MM.1S (cell line): ENCODE measurements at regions not wholly inside any gene's neighbourhood (a gene's known extent, or its start where the extent isn't known, plus 50 kb on each side); places are given as distances from the start of the nearest gene placed in this dataset.
A peak's percentile ranks its signal among the peaks of the same experiment; 100 is the strongest.

Experiments
- DNase-seq: peaks from one replicate; pipeline ENCODE4 v3.0.0-alpha.2; 2015
- H2AFZ ChIP-seq: fragments of 300-600 bp; sonication (generic); 2 replicates; pipeline ENCODE4 v1.6.0; 2016; ENCODE audit warnings: antibody characterized with exemption, low read length
- H3F3A ChIP-seq: fragments of 300-600 bp; sonication (generic); 2 replicates; pipeline ENCODE4 v1.6.1; 2016; ENCODE audit warnings: mild to moderate bottlenecking, antibody characterized with exemption, low read length, moderate library complexity, mixed read lengths; ENCODE audit not compliant: insufficient read depth
- H3K27ac ChIP-seq: fragments of 300-600 bp; sonication (generic); 2 replicates; pipeline ENCODE4 v1.5.1; 2016; ENCODE audit warnings: mild to moderate bottlenecking, low read length
- H3K27me3 ChIP-seq: fragments of 300-600 bp; sonication (generic); replicated peaks from 2 replicates; pipeline ENCODE4 v1.6.0; 2016; ENCODE audit warnings: low read length; ENCODE audit not compliant: insufficient read depth
- H3K36me3 ChIP-seq: fragments of 300-600 bp; sonication (generic); replicated peaks from 2 replicates; pipeline ENCODE4 v1.6.1; 2016; ENCODE audit warnings: mild to moderate bottlenecking, low read length, mixed read lengths; ENCODE audit not compliant: insufficient read depth
- H3K4me1 ChIP-seq: fragments of 300-600 bp; sonication (generic); 2 replicates; pipeline ENCODE4 v1.6.1; 2016; ENCODE audit warnings: low read length, mixed read lengths
- H3K4me2 ChIP-seq: fragments of 300-600 bp; sonication (generic); 2 replicates; pipeline ENCODE4 v1.6.0; 2016; ENCODE audit warnings: low read depth, low read length
- H3K4me3 ChIP-seq: fragments of 300-600 bp; sonication (generic); 2 replicates; pipeline ENCODE4 v1.5.1; 2016; ENCODE audit warnings: low read length, mixed read lengths
- H3K79me2 ChIP-seq: fragments of 300-600 bp; sonication (generic); 2 replicates; pipeline ENCODE4 v1.6.1; 2016; ENCODE audit warnings: mixed run types, low read length, mixed read lengths
- H3K9ac ChIP-seq: fragments of 300-600 bp; sonication (generic); 2 replicates; pipeline ENCODE4 v1.6.1; 2016; ENCODE audit warnings: low read length, mixed read lengths
- H3K9me2 ChIP-seq: fragments of 300-600 bp; sonication (generic); replicated peaks from 2 replicates; pipeline ENCODE4 v1.6.1; 2016; ENCODE audit warnings: mild to moderate bottlenecking, low read length, mixed read lengths; ENCODE audit not compliant: insufficient read depth
- H3K9me3 ChIP-seq: fragments of 300-600 bp; sonication (generic); replicated peaks from 2 replicates; pipeline ENCODE4 v1.6.1; 2016; ENCODE audit warnings: mild to moderate bottlenecking, low read length, mixed read lengths; ENCODE audit not compliant: insufficient read depth
- H4K20me1 ChIP-seq: fragments of 300-600 bp; sonication (generic); 2 replicates; pipeline ENCODE4 v1.6.1; 2016; ENCODE audit warnings: mild to moderate bottlenecking, low read length, moderate library complexity, mixed read lengths; ENCODE audit not compliant: insufficient read depth
- EZH2 ChIP-seq: fragments of 300-600 bp; sonication (generic); optimal IDR thresholded peaks from 2 replicates; pipeline ENCODE3; 2017; ENCODE audit warnings: low read depth, mild to moderate bottlenecking, antibody characterized with exemption, low read length, mixed read lengths
- EZH2phosphoT487 ChIP-seq: fragments of 300-600 bp; sonication (generic); IDR thresholded peaks from 2 replicates; pipeline ENCODE4 v1.6.1; 2018; ENCODE audit warnings: antibody characterized with exemption, low read length
- TF ChIP-seq, protein P1 (sequence below): fragments of 300-600 bp; sonication (generic); IDR thresholded peaks from 2 replicates; pipeline ENCODE4 v1.5.1; 2016; ENCODE audit warnings: antibody characterized with exemption, low read length, mixed read lengths

DNA sequence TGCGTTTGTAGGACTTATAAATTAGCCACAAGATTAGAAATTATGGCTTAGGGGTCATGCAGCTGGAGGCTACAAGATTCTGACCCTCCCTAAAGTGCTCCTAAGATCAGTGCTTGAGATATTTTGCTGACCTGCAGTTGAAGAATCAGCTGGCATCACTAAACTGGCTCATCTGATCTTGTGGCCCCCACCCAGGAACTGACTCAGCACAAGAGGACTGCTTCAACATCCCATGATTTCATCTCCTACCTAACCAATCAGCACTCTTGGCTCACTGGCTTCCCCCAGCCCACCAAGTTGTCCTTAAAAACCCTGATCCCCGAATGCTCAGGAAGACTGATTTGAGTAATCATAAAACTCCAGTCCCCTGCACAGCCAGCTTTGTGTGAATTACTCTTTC, 86.4 kb upstream of the ERCC4 start:
- no peak for TF ChIP-seq EZH2
- no peak for TF ChIP-seq EZH2phosphoT487
- TF ChIP-seq, protein P1, sequence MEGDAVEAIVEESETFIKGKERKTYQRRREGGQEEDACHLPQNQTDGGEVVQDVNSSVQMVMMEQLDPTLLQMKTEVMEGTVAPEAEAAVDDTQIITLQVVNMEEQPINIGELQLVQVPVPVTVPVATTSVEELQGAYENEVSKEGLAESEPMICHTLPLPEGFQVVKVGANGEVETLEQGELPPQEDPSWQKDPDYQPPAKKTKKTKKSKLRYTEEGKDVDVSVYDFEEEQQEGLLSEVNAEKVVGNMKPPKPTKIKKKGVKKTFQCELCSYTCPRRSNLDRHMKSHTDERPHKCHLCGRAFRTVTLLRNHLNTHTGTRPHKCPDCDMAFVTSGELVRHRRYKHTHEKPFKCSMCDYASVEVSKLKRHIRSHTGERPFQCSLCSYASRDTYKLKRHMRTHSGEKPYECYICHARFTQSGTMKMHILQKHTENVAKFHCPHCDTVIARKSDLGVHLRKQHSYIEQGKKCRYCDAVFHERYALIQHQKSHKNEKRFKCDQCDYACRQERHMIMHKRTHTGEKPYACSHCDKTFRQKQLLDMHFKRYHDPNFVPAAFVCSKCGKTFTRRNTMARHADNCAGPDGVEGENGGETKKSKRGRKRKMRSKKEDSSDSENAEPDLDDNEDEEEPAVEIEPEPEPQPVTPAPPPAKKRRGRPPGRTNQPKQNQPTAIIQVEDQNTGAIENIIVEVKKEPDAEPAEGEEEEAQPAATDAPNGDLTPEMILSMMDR: no peak
- H3K9me3 ChIP-seq: no peaks in the 10 kb centered on the region
- DNase-seq: no peak
- no peak overlapping the region for H3K27ac ChIP-seq
- H3K9ac ChIP-seq: no peak overlapping the region
- no peaks in the 10 kb centered on the region for H3K27me3 ChIP-seq
- H3K79me2 ChIP-seq: no peaks in the 10 kb centered on the region
- H3K4me2 ChIP-seq: no peak overlapping the region
- H3F3A ChIP-seq: no peaks in the 10 kb centered on the region; the same call in none of the 2 replicates
- H3K36me3 ChIP-seq: no peaks in the 10 kb centered on the region
- no peaks in the 10 kb centered on the region for H4K20me1 ChIP-seq
- H2AFZ ChIP-seq: no peak overlapping the region
- H3K9me2 ChIP-seq: no peaks in the 10 kb centered on the region
- peaks cover 23% of the 10 kb centered on the region for H3K4me1 ChIP-seq
- no peak overlapping the region for H3K4me3 ChIP-seq

DNA sequence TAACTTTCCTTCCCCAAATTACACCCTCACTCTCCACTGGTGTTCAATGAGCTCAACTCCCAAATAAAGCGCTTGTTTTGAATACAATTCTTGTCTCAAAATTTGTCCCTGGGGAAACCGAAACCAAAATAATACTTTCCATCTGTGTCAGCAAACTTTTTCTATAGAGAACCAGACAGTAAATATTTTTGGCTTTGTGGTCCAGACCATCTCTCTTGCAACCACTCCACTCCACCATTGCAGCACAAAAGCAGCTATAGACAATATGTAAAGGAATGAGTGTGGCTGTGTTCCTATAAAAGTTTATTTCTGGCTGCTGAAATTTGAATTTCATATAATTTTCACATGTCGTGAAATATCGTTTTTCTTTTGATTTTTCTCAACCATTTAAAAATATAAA, 84.6 kb upstream of the ERCC4 start:
- Histone ChIP-seq H3K4me1 (peaks cover 23% of the 10 kb centered on the region), H3K9me3 (no peaks in the 10 kb centered on the region), H3K9ac (no peak overlapping the region), H3K79me2 (no peaks in the 10 kb centered on the region), H3K4me2 (peak overlapping the region; percentile 36; the same call in 1 of the 2 replicates), H2AFZ (no peak overlapping the region), H3K27me3 (no peaks in the 10 kb centered on the region), H3K27ac (no peak overlapping the region), H3K4me3 (no peak overlapping the region), H3K9me2 (no peaks in the 10 kb centered on the region), H4K20me1 (no peaks in the 10 kb centered on the region), H3K36me3 (no peaks in the 10 kb centered on the region), H3F3A (no peaks in the 10 kb centered on the region; the same call in none of the 2 replicates)
- TF ChIP-seq, protein P1: no peak
- TF ChIP-seq EZH2phosphoT487 (no peak), EZH2 (no peak)
- peak; percentile 85 for DNase-seq

DNA sequence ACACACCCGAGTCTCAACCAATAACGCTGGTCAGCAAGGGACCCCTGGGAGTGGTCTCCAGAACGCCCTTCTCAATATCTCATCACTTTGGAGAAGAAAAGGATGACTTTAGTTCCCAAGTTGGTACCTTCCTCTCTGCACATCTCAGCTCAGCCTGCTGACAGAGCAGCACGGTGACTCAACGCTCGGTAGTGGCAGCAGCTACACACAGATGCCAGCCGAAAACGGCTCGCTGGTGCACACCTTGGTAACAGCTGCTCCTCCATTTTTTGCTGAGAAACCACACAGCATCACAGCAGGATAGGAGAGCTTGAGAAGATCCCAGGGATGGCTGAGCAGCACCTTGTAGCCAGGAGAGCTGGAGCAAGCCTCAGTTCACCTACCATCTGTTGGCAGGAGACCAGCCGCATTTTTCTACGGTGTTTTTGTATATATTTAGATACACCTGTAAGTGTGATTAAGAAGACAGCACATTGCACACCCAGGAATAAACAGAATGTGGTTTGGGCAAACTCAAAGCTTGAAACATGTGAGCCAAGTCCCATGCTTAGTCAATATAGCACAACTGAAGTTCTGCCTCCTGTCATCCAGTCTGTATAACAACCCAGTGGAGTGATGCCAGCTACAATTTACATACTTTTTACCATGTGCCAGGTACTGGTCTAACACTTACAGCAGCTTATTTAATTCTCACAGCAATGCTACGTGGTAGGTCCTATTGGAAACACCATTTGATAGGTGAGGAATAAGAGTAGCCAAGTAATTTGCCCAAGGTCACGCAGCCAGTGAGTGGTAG, 83.8 kb upstream of the ERCC4 start:
- H2AFZ ChIP-seq: no peak overlapping the region
- H3K9ac ChIP-seq: no peak overlapping the region
- H3K27me3 ChIP-seq: no peaks in the 10 kb centered on the region
- TF ChIP-seq EZH2: no peak
- TF ChIP-seq, protein P1: no peak
- no peak for TF ChIP-seq EZH2phosphoT487
- no peak overlapping the region for H3K4me3 ChIP-seq
- H3F3A ChIP-seq: no peaks in the 10 kb centered on the region; the same call in none of the 2 replicates
- peak overlapping the region; percentile 36; the same call in 1 of the 2 replicates for H3K4me2 ChIP-seq
- H3K4me1 ChIP-seq: peaks cover 23% of the 10 kb centered on the region
- H3K36me3 ChIP-seq: no peaks in the 10 kb centered on the region
- no peaks in the 10 kb centered on the region for H3K9me2 ChIP-seq
- H3K79me2 ChIP-seq: no peaks in the 10 kb centered on the region
- H4K20me1 ChIP-seq: no peaks in the 10 kb centered on the region
- no peaks in the 10 kb centered on the region for H3K9me3 ChIP-seq
- H3K27ac ChIP-seq: no peak overlapping the region
- no peak for DNase-seq
